Activated naive CD8-positive, alpha-beta T cell treated with anti-CD3 and anti-CD28 coated beads for 36 hours (primary cell): ENCODE measurements at regions not wholly inside any gene's neighbourhood (a gene's known extent, or its start where the extent isn't known, plus 50 kb on each side); places are given as distances from the start of the nearest gene placed in this dataset.

Source experiments
- DNase-seq: peaks from one replicate; pipeline ENCODE4 v3.0.0; 2021
- H3K27ac Mint-ChIP-seq: one replicate; pipeline ENCODE4 v1.8.0; 2022; ENCODE audit warnings: mild to moderate bottlenecking, moderate library complexity, mixed read lengths
- H3K27me3 Mint-ChIP-seq: one replicate; pipeline ENCODE4 v1.8.0; 2022; ENCODE audit warnings: mild to moderate bottlenecking, mixed read lengths
- H3K36me3 Mint-ChIP-seq: one replicate; pipeline ENCODE4 v1.8.0; 2021; ENCODE audit warnings: mild to moderate bottlenecking, mixed read lengths
- H3K4me1 Mint-ChIP-seq: one replicate; pipeline ENCODE4 v1.8.0; 2021; ENCODE audit warnings: mixed read lengths
- H3K4me3 Mint-ChIP-seq: one replicate; pipeline ENCODE4 v1.8.0; 2022; ENCODE audit warnings: mild to moderate bottlenecking, moderate library complexity, mixed read lengths
- H3K9me3 Mint-ChIP-seq: one replicate; pipeline ENCODE4 v1.8.0; 2022; ENCODE audit warnings: mixed read lengths

GRCh38 chr17:56076980-56077379 is 76.3 kb upstream of the ANKFN1 start:
- Mint-ChIP-seq H3K36me3 (peaks cover 2% of the 10 kb centered on the region), H3K4me3 (no peak overlapping the region)

GRCh38 chr17:56083475-56083874 is 69.8 kb upstream of the ANKFN1 start:
- no peaks in the 10 kb centered on the region for H3K4me1 Mint-ChIP-seq
- H3K27ac Mint-ChIP-seq, result no peak overlapping the region
- no peaks in the 10 kb centered on the region for H3K36me3 Mint-ChIP-seq
- DNase-seq, result no peak
- H3K4me3 Mint-ChIP-seq, result no peak overlapping the region
- no peaks in the 10 kb centered on the region for H3K9me3 Mint-ChIP-seq
- peaks cover 7% of the 10 kb centered on the region for H3K27me3 Mint-ChIP-seq

More at GRCh38 chr17:56076980-56077379, 76.3 kb upstream of the ANKFN1 start:
- DNase-seq, result no peak
- no peak overlapping the region for H3K27ac Mint-ChIP-seq
- peaks cover 9% of the 10 kb centered on the region for H3K9me3 Mint-ChIP-seq
- H3K27me3 Mint-ChIP-seq, result no peaks in the 10 kb centered on the region
- H3K4me1 Mint-ChIP-seq, result no peaks in the 10 kb centered on the region

GRCh38 chr17:56085576-56086267 is 67.6 kb upstream of the ANKFN1 start:
- H3K9me3 Mint-ChIP-seq, result no peaks in the 10 kb centered on the region
- H3K27me3 Mint-ChIP-seq, result peaks cover 7% of the 10 kb centered on the region
- H3K4me3 Mint-ChIP-seq, result no peak overlapping the region
- no peaks in the 10 kb centered on the region for H3K4me1 Mint-ChIP-seq
- DNase-seq, result peak; percentile 1
- H3K36me3 Mint-ChIP-seq, result no peaks in the 10 kb centered on the region
- no peak overlapping the region for H3K27ac Mint-ChIP-seq

- Mint-ChIP-seq H3K4me3 (no peak overlapping the region), H3K9me3 (no peaks in the 10 kb centered on the region), H3K27ac (no peak overlapping the region), H3K27me3 (peaks cover 7% of the 10 kb centered on the region), H3K36me3 (no peaks in the 10 kb centered on the region), H3K4me1 (no peaks in the 10 kb centered on the region)
- DNase-seq, result no peak
Measured at GRCh38 chr17:56087199-56087598, 66.1 kb upstream of the ANKFN1 start.

- H3K4me3 Mint-ChIP-seq, result no peak overlapping the region
- no peaks in the 10 kb centered on the region for H3K9me3 Mint-ChIP-seq
- no peak for DNase-seq
- H3K27ac Mint-ChIP-seq, result no peak overlapping the region
- no peaks in the 10 kb centered on the region for H3K4me1 Mint-ChIP-seq
- H3K27me3 Mint-ChIP-seq, result no peaks in the 10 kb centered on the region
- no peaks in the 10 kb centered on the region for H3K36me3 Mint-ChIP-seq
Measured at GRCh38 chr17:56096026-56096810, 57.1 kb upstream of the ANKFN1 start.

GRCh38 chr17:56098746-56099145 is 54.5 kb upstream of the ANKFN1 start:
- H3K4me1 Mint-ChIP-seq, result no peaks in the 10 kb centered on the region
- H3K36me3 Mint-ChIP-seq, result no peaks in the 10 kb centered on the region
- no peak for DNase-seq
- H3K4me3 Mint-ChIP-seq, result no peak overlapping the region
- H3K9me3 Mint-ChIP-seq, result no peaks in the 10 kb centered on the region
- H3K27me3 Mint-ChIP-seq, result no peaks in the 10 kb centered on the region
- H3K27ac Mint-ChIP-seq, result no peak overlapping the region

- H3K4me1 Mint-ChIP-seq, result no peaks in the 10 kb centered on the region
- no peaks in the 10 kb centered on the region for H3K27me3 Mint-ChIP-seq
- H3K4me3 Mint-ChIP-seq, result no peak overlapping the region
- no peak for DNase-seq
- H3K9me3 Mint-ChIP-seq, result no peaks in the 10 kb centered on the region
- no peaks in the 10 kb centered on the region for H3K36me3 Mint-ChIP-seq
- no peak overlapping the region for H3K27ac Mint-ChIP-seq
Measured at GRCh38 chr17:56099649-56100048, 53.6 kb upstream of the ANKFN1 start.
